H1 (cell line): ENCODE measurements at regions not wholly inside any gene's neighbourhood (a gene's known extent, or its start where the extent isn't known, plus 50 kb on each side); places are given as distances from the start of the nearest gene placed in this dataset.

Experiments
- ASH2L ChIP-seq: fragments of 200-600, 300-600 bp; sonication (generic); IDR thresholded peaks from one replicate; pipeline ENCODE4 v1.7.1; 2017; ENCODE audit warnings: low read length
- BRCA1 ChIP-seq: IDR thresholded peaks from 2 replicates; pipeline ENCODE4 v1.6.1; 2012; ENCODE audit warnings: low read depth, low read length, improper control_type of control experiment
- CHD2 ChIP-seq: IDR thresholded peaks from 2 replicates; pipeline ENCODE4 v1.6.1; 2012; ENCODE audit warnings: low read length, improper control_type of control experiment
- EP300 ChIP-seq, 2 experiments: IDR thresholded peaks; 1 replicate in 1 of 2; 2 replicates in 1 of 2; pipeline ENCODE4 v1.6.1; 2011 to 2012; ENCODE audit warnings: low read depth in 2 of 2, low read length in 2 of 2, mild to moderate bottlenecking in 2 of 2, borderline replicate concordance in 1 of 2, inconsistent platforms in 1 of 2, moderate library complexity in 1 of 2
- EZH2 ChIP-seq: fragments of 200-600 bp; sonication (generic); IDR thresholded peaks from 2 replicates; pipeline ENCODE4 v1.7.1; 2012; ENCODE audit warnings: low read depth, mild to moderate bottlenecking, moderate library complexity, low read length, inconsistent platforms; ENCODE audit not compliant: severe bottlenecking
- GABPA ChIP-seq: IDR thresholded peaks from 2 replicates; pipeline ENCODE4 v1.6.1; 2011; ENCODE audit warnings: mild to moderate bottlenecking, low read length, moderate library complexity, borderline replicate concordance; ENCODE audit not compliant: insufficient read depth
- POLR2A ChIP-seq, 2 experiments: IDR thresholded peaks; 1 replicate in 1 of 2; 2 replicates in 1 of 2; pipeline ENCODE4 v1.6.1; 2011; ENCODE audit warnings: low read depth in 2 of 2, low read length in 2 of 2, mild to moderate bottlenecking in 2 of 2; ENCODE audit errors: control extremely low read depth in 1 of 2
- POLR2AphosphoS5 ChIP-seq: IDR thresholded peaks from 2 replicates; pipeline ENCODE4 v1.6.1; 2011; ENCODE audit warnings: low read depth, low read length
- SRF ChIP-seq: IDR thresholded peaks from 2 replicates; pipeline ENCODE4 v1.6.1; 2011; ENCODE audit warnings: mild to moderate bottlenecking, low read depth, low read length, moderate library complexity
- SUZ12 ChIP-seq: fragments of 200-600 bp; sonication (generic); IDR thresholded peaks from 2 replicates; pipeline ENCODE4 v1.6.1; 2012; ENCODE audit warnings: mild to moderate bottlenecking, inconsistent platforms, low read length, moderate library complexity, mixed read lengths
- ZNF274 ChIP-seq: IDR thresholded peaks from 2 replicates; pipeline ENCODE4 v1.7.0; 2012; ENCODE audit warnings: low read length, borderline replicate concordance; ENCODE audit errors: extremely low read depth
- TF ChIP-seq, protein P1 (sequence below): IDR thresholded peaks from 2 replicates; pipeline ENCODE4 v1.6.1; 2012; ENCODE audit warnings: inconsistent platforms
- TF ChIP-seq, protein P2 (sequence below), 3 experiments: IDR thresholded peaks; 1 replicate in 2 of 3; 2 replicates in 1 of 3; pipeline versions ENCODE4 v1.5.1 to v1.6.1; 2011; ENCODE audit warnings: low read length in 3 of 3, mild to moderate bottlenecking in 3 of 3, inconsistent platforms in 2 of 3, low read depth in 1 of 3, moderate library complexity in 1 of 3; ENCODE audit not compliant: insufficient read depth in 1 of 3; ENCODE audit errors: control extremely low read depth in 1 of 3

DNA sequence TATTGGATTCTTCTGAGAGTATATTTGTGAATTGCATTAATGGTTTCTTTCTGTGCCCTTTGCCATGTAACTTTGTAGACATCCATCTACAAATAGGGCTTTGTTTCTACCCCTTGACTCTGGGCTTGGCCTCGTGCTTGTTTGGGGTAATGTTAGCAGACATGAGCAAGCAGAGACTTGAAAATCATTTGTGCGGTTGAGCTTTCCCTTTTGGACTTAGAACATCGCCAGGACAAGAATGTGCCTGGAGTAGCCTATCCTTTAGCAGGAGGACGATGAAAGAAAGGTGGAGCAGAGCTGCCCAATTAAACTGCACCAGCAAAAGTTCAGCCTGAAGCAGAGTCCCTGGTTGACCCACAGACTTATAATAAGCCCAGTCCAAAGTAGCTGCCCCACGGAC, 785.9 kb downstream of the EPHA4 start:
- no peak for TF ChIP-seq BRCA1
- no peak for TF ChIP-seq SRF
- TF ChIP-seq POLR2A (IDR thresholded peaks at IDR 0.05; ENCODE audit: control extremely low read depth in 1 of 2, low read depth in 2 of 2, low read length in 2 of 2): no peak
- no peak for TF ChIP-seq EZH2
- TF ChIP-seq ZNF274: no peak
- no peak for TF ChIP-seq CHD2
- no peak for TF ChIP-seq SUZ12
- TF ChIP-seq, protein P1, sequence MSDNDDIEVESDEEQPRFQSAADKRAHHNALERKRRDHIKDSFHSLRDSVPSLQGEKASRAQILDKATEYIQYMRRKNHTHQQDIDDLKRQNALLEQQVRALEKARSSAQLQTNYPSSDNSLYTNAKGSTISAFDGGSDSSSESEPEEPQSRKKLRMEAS: no peak
- TF ChIP-seq, protein P2, sequence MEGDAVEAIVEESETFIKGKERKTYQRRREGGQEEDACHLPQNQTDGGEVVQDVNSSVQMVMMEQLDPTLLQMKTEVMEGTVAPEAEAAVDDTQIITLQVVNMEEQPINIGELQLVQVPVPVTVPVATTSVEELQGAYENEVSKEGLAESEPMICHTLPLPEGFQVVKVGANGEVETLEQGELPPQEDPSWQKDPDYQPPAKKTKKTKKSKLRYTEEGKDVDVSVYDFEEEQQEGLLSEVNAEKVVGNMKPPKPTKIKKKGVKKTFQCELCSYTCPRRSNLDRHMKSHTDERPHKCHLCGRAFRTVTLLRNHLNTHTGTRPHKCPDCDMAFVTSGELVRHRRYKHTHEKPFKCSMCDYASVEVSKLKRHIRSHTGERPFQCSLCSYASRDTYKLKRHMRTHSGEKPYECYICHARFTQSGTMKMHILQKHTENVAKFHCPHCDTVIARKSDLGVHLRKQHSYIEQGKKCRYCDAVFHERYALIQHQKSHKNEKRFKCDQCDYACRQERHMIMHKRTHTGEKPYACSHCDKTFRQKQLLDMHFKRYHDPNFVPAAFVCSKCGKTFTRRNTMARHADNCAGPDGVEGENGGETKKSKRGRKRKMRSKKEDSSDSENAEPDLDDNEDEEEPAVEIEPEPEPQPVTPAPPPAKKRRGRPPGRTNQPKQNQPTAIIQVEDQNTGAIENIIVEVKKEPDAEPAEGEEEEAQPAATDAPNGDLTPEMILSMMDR (IDR thresholded peaks at IDR 0.05; ENCODE audit: control extremely low read depth in 1 of 3, insufficient read depth in 1 of 3, low read depth in 1 of 3, low read length in 3 of 3): no peak
- no peak for TF ChIP-seq GABPA
- TF ChIP-seq ASH2L: no peak
- no peak for TF ChIP-seq POLR2AphosphoS5
- no peak for TF ChIP-seq EP300 (IDR thresholded peaks at IDR 0.05; ENCODE audit: borderline replicate concordance in 1 of 2, low read depth in 2 of 2, low read length in 2 of 2)
